Mesothelial cell of epicardium (in vitro differentiated cells): ENCODE measurements at regions not wholly inside any gene's neighbourhood (a gene's known extent, or its start where the extent isn't known, plus 50 kb on each side); places are given as distances from the start of the nearest gene placed in this dataset.
A peak's percentile ranks its signal among the peaks of the same experiment; 100 is the strongest.

Experiments used
- DNase-seq, 2 experiments: peaks; one replicate each; pipeline ENCODE4 v3.0.0; 2021; ENCODE audit warnings: low spot score in 2 of 2; ENCODE audit not compliant: unreplicated experiment in 2 of 2
- H3K27ac Mint-ChIP-seq: 2 replicates; pipeline ENCODE4 v1.8.0; 2021; ENCODE audit warnings: mixed read lengths
- H3K27me3 Mint-ChIP-seq: 2 replicates; pipeline ENCODE4 v1.8.0; 2021; ENCODE audit warnings: low read depth, mixed read lengths
- H3K36me3 Mint-ChIP-seq: 2 replicates; pipeline ENCODE4 v1.8.0; 2021; ENCODE audit warnings: mixed read lengths
- H3K4me1 Mint-ChIP-seq: 2 replicates; pipeline ENCODE4 v1.8.0; 2021; ENCODE audit warnings: mixed read lengths
- H3K4me3 Mint-ChIP-seq: 2 replicates; pipeline ENCODE4 v1.8.0; 2021; ENCODE audit warnings: mild to moderate bottlenecking, moderate library complexity, mixed read lengths
- H3K9me3 Mint-ChIP-seq: 2 replicates; pipeline ENCODE4 v1.8.0; 2021; ENCODE audit warnings: mixed read lengths
- TF ChIP-seq, protein P1 (sequence below): fragments of 200-600 bp; sonication (generic); IDR thresholded peaks from one replicate; pipeline ENCODE4 v1.5.0; 2021; ENCODE audit warnings: antibody characterized with exemption; ENCODE audit not compliant: unreplicated experiment

DNA sequence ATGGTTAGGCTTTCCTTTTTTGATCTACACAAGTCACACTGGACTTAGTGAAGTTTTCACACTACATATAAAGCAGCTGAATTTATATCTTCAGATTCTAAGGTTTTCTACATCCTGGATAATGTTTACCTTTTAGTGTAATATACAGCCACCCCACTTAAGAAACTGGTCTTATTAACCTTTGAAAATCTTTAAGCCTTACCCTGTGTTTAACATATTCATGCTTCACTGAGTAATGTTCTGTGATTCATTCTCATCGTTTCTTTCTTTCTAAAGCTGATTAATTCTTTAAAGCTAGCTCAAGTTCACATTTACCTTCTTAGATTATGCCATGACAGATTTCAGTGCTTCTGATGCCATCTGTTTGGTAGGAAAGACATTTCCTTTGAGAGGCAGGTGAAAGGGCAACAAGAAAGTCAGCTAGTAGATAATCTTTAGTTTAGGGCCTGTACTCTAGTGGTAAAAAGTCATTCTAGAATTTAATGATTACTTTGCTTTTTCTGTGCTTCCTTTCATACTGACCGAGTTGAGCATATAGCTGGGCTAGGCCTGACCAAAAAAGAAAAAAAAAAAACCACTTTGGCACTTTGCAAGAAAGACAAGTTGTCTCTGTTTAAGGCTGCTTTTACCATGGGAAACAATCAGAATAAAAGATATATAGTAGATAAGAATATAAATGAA, 690.9 kb upstream of the FBXO33 start:
- H3K27me3 Mint-ChIP-seq: no peaks in the 10 kb centered on the region
- H3K4me1 Mint-ChIP-seq: peaks cover 20% of the 10 kb centered on the region
- H3K4me3 Mint-ChIP-seq: no peak overlapping the region
- no peaks in the 10 kb centered on the region for H3K36me3 Mint-ChIP-seq
- H3K9me3 Mint-ChIP-seq: peaks cover 13% of the 10 kb centered on the region
- peak overlapping the region; percentile 47 for H3K27ac Mint-ChIP-seq
- no peak for DNase-seq
- TF ChIP-seq, protein P1, sequence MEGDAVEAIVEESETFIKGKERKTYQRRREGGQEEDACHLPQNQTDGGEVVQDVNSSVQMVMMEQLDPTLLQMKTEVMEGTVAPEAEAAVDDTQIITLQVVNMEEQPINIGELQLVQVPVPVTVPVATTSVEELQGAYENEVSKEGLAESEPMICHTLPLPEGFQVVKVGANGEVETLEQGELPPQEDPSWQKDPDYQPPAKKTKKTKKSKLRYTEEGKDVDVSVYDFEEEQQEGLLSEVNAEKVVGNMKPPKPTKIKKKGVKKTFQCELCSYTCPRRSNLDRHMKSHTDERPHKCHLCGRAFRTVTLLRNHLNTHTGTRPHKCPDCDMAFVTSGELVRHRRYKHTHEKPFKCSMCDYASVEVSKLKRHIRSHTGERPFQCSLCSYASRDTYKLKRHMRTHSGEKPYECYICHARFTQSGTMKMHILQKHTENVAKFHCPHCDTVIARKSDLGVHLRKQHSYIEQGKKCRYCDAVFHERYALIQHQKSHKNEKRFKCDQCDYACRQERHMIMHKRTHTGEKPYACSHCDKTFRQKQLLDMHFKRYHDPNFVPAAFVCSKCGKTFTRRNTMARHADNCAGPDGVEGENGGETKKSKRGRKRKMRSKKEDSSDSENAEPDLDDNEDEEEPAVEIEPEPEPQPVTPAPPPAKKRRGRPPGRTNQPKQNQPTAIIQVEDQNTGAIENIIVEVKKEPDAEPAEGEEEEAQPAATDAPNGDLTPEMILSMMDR: no peak

DNA sequence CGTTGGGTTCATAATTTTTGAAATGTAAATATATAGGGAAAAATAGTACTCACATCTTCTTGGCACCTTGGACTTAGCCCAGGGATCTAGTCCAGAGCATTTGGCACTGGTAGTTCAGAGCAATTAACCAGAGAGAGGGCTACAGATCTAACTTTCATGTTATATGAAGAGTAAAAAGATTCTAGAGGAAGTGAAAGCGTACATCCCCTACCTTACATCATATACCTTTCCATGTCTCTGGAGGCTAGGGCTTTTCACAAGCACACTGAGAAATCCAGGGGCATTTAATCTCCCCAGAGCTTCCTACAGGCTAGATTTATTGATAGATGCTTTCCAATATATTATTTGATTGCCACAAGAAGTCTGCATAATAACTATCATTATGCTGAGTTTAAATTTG, 687.5 kb upstream of the FBXO33 start:
- DNase-seq: no peak
- Mint-ChIP-seq H3K27me3 (no peaks in the 10 kb centered on the region), H3K9me3 (peaks cover 36% of the 10 kb centered on the region), H3K27ac (no peak overlapping the region), H3K4me3 (no peak overlapping the region), H3K36me3 (peaks cover 4% of the 10 kb centered on the region), H3K4me1 (peaks cover 20% of the 10 kb centered on the region)
- TF ChIP-seq, protein P1: no peak

DNA sequence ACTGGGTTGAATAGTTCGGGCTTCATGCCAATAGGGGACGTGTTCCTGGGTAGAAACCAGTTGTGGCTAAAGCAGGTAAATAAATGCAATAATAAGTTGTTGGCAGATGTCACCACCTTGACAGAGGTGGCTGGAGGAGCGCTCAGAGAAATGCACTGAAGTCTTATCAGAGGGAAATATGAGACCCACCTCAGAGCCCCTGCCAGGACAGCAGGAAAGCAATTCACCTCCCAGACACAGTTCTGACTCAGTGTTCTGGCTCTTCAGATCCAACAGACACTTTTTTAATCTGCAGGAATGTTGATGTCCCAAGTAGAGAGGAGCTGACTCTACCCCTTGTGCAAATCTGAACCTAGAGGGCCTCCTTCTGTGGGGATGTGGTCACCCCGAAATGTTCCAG, 687.1 kb upstream of the FBXO33 start:
- H3K36me3 Mint-ChIP-seq: peaks cover 4% of the 10 kb centered on the region

DNA sequence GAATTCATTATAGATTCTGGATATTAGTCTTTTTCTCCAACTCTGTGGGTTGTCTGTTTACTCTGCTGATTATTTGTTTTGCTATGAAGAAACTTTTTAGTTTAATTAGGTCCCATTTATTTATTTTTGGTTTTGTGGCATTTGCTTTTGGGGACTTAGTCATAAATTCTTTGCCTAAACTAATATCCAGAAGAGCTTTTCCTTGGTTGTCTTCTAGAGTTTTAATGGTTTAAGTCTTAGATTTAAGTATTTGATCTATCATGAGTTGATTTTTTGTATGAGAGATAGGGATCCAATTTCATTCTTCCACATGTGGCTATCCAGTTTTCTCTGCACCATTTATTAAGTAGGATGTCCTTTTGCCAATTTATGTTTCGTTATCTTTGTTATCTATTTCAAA, 683.4 kb upstream of the FBXO33 start:
- Mint-ChIP-seq H3K36me3 (peaks cover 4% of the 10 kb centered on the region), H3K27ac (no peak overlapping the region), H3K9me3 (peaks cover 43% of the 10 kb centered on the region), H3K4me3 (no peak overlapping the region), H3K27me3 (no peaks in the 10 kb centered on the region), H3K4me1 (peaks cover 3% of the 10 kb centered on the region)
- TF ChIP-seq, protein P1: no peak
- DNase-seq: no peak

More for the DNA sequence above, 687.1 kb upstream of the FBXO33 start:
- Mint-ChIP-seq H3K9me3 (peaks cover 36% of the 10 kb centered on the region), H3K4me1 (peaks cover 20% of the 10 kb centered on the region), H3K27me3 (no peaks in the 10 kb centered on the region), H3K27ac (no peak overlapping the region), H3K4me3 (no peak overlapping the region)
- TF ChIP-seq, protein P1: no peak
- no peak for DNase-seq

DNA sequence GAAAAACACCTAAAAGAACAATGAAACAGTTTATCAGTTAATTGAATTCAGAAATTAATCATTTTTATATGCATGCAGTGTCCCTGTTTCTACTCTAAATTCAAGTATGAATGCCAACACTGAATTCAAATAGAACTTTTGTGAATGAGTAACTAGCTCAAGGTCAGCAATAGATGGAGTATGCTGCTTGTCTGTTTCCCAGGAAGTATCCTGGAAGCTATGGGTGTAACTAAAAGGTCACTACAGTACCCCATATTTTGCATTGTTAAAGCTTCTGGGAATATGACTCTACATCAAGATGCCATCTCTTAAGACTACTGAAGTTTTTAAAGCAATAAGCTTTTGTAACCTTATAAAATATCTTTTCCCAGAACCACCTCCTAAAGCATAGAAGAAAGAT, 681.4 kb upstream of the FBXO33 start:
- Mint-ChIP-seq H3K4me1 (no peaks in the 10 kb centered on the region), H3K27me3 (no peaks in the 10 kb centered on the region), H3K36me3 (peaks cover 4% of the 10 kb centered on the region), H3K4me3 (no peak overlapping the region), H3K9me3 (peaks cover 39% of the 10 kb centered on the region), H3K27ac (no peak overlapping the region)
- TF ChIP-seq, protein P1: no peak
- DNase-seq: no peak
